ENCODE measurements at regions not wholly inside any gene's neighbourhood (a gene's known extent, or its start where the extent isn't known, plus 50 kb on each side); places are given as distances from the start of the nearest gene placed in this dataset.
A peak's percentile ranks its signal among the peaks of the same experiment; 100 is the strongest.

DNA sequence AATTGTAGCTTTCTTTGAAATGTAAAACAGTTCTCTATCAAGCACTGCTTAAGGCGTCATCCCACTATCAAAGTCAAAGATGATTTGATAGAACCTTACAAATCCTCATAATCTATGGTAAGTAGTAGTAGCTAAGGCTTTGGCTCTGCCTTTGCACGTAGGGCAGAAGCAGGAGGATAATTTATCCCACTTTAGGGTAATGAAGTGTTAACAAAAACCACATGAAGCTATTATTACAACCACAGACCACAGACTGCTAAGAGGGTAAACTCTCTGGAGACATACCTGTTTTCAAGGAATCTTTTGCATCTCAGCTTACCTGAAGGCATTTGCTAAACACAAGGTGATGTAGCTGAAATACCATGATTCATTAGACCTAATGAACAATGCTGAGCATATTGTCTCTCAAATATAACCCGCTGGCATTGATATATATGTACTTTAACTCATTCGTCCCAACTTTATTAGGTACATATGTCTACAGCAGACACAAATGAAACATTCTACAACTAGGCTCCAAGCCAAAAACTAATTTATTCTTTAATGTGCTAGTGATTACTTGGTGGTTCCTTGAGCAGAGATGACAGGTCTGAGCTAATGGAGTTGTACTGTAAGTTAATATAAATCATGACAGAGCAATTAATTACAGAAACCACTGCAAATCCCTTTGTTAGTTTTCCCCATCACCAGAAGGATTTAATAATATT, 368.8 kb downstream of the ETNK1 start:
- in situ Hi-C loops (cut with HindIII; ENCODE audit: low sequenced_read_pairs) = no loop called here
- TF ChIP-seq, protein P1, sequence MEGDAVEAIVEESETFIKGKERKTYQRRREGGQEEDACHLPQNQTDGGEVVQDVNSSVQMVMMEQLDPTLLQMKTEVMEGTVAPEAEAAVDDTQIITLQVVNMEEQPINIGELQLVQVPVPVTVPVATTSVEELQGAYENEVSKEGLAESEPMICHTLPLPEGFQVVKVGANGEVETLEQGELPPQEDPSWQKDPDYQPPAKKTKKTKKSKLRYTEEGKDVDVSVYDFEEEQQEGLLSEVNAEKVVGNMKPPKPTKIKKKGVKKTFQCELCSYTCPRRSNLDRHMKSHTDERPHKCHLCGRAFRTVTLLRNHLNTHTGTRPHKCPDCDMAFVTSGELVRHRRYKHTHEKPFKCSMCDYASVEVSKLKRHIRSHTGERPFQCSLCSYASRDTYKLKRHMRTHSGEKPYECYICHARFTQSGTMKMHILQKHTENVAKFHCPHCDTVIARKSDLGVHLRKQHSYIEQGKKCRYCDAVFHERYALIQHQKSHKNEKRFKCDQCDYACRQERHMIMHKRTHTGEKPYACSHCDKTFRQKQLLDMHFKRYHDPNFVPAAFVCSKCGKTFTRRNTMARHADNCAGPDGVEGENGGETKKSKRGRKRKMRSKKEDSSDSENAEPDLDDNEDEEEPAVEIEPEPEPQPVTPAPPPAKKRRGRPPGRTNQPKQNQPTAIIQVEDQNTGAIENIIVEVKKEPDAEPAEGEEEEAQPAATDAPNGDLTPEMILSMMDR (IDR thresholded peaks at IDR 0.05; ENCODE audit: low read depth, low read length) = no peak
- H3K4me3 ChIP-seq (ENCODE audit: low read depth, low read length) = no peak overlapping the region
- peak; percentile 38 for DNase-seq (ENCODE audit: low read depth, low spot score)

DNA sequence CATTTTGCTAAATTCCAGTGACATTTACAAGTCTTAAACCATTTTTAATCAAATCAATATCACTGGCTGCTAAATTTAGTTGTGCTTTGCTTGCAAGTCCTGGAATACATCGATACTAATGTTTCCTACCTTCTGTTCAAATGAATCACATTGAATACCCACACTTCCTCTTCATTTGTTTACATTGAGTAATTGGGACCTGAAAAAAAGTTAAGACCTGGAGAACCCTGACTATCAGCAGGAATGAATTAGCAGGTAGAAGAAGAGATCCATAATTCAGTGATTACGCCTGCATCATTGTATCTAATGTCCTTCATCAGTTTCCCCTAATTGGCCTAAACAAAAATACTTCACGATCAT, 369.3 kb downstream of the ETNK1 start:
- DNase-seq (ENCODE audit: low read depth, low spot score) = no peak
- in situ Hi-C loops (cut with HindIII; ENCODE audit: low sequenced_read_pairs) = no loop called here
- TF ChIP-seq, protein P1 (IDR thresholded peaks at IDR 0.05; ENCODE audit: low read depth, low read length) = no peak
- no peak overlapping the region for H3K4me3 ChIP-seq (ENCODE audit: low read depth, low read length)

DNA sequence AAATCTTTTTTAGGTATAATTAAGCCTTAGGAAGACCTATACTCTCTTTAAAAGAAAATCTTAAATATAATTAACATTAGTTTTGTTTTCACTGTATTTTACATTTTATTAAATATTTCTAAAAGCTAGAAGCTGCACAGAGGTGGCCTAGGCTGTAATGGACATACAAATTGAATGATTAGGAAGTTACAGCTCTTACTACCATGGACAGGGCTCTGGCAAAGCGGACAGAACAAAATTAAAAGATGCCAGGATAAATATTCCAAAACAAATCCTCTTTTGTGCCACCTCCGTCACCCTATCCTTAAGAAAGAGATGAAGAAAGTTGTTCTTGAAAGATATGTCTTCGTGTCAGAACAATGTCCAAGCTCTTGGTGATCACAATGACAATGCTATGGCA, 376.5 kb downstream of the ETNK1 start:
- in situ Hi-C loops (cut with HindIII; ENCODE audit: low sequenced_read_pairs) = no loop called here
- H3K4me3 ChIP-seq (ENCODE audit: low read depth, low read length) = no peak overlapping the region
- no peak for DNase-seq (ENCODE audit: low read depth, low spot score)
- TF ChIP-seq, protein P1 (IDR thresholded peaks at IDR 0.05; ENCODE audit: low read depth, low read length) = no peak

DNA sequence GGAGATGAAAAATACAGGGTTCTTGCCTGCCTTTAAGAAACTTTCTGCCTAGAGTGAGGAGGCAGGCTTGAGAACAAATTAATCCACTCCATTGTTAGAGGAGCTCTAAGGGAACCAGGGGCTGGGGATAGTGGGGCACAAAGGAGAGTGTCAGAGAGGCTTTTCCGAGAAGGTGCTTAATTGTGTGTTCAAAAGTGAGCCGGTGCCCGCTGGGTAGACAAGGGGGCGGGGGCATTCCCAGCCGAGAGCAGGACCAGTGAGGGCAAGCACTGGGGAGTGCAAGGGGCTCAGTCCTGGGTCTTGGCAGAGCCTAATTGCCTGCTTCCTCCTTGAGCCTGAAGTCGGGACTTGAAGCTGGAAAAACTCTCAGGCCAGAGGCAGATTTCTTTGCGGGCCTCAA, 377.4 kb downstream of the ETNK1 start:
- in situ Hi-C loops (cut with HindIII; ENCODE audit: low sequenced_read_pairs) = no loop called here
- no peak overlapping the region for H3K4me3 ChIP-seq (ENCODE audit: low read depth, low read length)
- DNase-seq (ENCODE audit: low read depth, low spot score) = no peak
- TF ChIP-seq, protein P1 (IDR thresholded peaks at IDR 0.05; ENCODE audit: low read depth, low read length) = no peak

DNA sequence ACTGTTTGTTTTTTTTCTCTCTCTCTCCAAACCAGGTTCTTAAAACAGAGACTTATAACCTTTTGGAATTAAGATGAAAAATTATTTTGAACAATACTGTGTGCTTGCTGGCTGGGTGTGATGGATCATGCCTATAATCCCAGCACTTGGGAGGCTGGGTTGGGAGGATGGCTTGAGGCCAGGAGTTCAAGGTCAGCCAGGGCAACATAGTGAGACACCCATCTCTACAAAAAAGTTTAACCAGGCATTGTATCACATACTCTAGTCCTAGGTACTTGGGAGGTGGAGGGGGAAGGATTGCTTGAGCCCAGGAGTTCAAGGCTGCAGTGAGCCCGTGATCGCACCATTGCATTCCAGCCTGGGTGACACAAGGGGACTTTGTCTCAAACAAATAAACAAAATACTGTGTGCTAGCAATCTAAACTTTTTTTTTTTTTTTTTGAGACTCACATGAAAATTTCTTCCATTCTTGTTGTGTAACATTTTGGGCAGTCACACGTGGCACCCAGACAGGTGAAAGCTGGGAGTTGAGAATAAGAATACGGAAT, 379.6 kb downstream of the ETNK1 start:
- no peak for DNase-seq (ENCODE audit: low read depth, low spot score)
- H3K4me3 ChIP-seq (ENCODE audit: low read depth, low read length) = no peak overlapping the region
- in situ Hi-C loops (cut with HindIII; ENCODE audit: low sequenced_read_pairs) = no loop called here
- TF ChIP-seq, protein P1 (IDR thresholded peaks at IDR 0.05; ENCODE audit: low read depth, low read length) = no peak

DNA sequence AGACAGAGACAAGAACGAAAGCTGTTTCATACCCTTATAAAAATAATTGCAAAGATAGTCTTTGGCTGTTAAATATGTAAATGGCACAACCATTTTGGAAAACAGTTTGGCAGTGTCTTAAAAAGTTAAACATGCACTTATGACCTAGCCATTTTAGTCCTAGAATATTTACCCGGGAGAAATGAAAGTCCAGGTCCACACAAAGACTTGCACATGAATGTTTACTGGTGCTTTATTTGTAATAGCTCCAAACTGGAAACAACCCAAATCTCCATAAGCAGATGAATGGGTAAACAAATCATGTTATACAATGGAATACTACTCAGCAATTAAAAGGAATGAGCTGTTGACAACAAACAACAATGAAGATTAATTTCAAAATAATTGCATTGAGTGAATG, 380.4 kb downstream of the ETNK1 start:
- no peak overlapping the region for H3K4me3 ChIP-seq (ENCODE audit: low read depth, low read length)
- TF ChIP-seq, protein P1 (IDR thresholded peaks at IDR 0.05; ENCODE audit: low read depth, low read length) = no peak
- in situ Hi-C loops (cut with HindIII; ENCODE audit: low sequenced_read_pairs) = no loop called here
- no peak for DNase-seq (ENCODE audit: low read depth, low spot score)
